NCI-H1048 (cell line): ENCODE measurements at regions not wholly inside any gene's neighbourhood (a gene's known extent, or its start where the extent isn't known, plus 50 kb on each side); places are given as distances from the start of the nearest gene placed in this dataset.
"Not testable (repeated sequence)": the region's sequence is repeated elsewhere in the genome, so short reads cannot be mapped to it uniquely, and the experiment has no call there.

Experiments
- DNase-seq: peaks from one replicate; lab custom pipeline; 2025; lab: John Stamatoyannopoulos, UW

DNA sequence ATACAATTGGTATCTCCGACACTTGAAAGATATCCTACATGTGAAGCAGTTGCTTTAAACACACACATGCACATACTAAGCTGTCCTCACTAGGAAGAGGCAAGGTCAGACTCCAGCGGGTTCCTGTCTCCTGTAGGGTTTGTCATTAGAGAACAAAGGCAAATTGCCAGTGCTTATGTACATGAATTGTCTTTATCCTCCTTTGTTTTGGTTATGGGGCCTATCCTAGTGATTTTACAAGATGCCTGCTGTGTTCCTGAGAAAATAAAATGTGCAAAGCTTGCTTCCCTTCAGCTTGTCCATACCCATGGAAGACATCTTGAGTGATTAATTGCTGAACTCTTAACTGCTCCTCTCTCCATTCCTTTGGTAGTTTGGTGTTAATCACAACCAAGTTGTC lies 86.7 kb upstream of the SLC39A10 start:
- no peak for DNase-seq

DNA sequence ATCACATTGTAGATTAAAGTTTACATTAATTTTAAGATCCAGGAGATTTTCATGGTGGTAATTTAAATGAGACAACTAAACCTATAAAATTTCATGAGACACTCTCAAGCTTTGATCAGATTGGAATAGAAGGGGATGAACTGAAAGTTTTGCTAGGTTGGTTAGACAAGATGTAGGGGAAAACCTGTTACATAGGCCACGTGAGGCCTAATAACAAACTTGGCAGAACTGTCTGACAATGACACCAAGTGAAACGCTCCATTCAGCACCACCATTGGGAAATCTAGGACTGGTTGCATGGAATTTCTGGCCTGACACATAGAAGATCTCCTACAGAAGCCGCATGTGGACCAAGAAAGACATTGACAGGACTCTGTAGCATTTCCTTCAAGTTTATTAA lies 87.8 kb upstream of the SLC39A10 start:
- DNase-seq, result no peak

DNA sequence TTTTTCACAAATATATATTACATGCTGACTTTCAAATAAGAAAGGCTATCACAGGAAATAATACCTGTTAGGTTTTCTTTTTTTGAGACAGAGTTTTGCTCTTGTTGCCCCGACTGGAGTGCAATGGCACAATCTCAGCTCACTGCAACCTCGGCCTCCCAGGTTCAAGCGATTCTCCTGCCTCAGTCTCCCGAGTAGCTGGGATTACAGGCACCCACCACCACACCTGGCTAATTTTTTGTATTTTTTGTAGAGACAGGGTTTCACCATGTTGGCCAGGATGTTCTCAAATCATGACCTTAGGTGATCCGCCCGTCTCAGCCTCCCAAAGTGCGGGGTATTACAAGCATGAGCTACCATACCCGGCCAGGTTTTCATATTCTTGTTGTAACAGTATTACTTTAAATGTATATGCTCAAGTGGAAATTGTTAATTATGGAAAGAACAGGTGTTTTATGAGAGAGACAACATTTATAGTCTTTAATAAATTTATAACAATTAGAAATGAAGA lies 92.3 kb upstream of the SLC39A10 start:
- not testable (repeated sequence) for DNase-seq

DNA sequence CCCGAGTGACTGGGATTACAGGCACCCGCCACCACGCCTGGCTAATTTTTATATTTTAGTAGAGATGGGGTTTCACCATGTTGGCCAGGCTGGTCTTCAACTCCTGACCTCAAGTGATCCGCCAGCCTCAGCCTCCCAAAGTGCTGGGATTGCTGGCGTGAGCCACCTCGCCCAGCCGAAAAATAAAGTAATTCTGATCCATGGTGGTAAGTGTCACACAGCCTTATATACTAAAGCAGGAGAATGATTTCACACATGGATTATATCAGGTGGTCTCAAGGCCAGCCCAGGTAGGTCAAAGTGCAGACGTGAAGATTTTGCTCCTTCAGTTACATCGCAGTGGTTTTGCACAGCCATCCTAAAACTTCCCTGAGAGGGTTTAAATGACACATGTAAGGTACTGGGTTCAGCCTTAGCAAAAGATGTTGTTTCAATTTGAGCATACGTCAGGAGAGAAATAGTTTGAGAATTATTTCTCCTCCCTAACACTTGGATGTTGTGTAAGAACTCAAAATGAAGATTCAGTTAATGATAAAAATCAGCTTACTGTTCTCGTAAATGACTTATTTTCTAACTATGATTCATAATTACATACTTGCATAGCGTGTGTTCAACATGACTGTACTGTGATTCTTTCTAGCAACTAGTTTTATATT lies 93.0 kb upstream of the SLC39A10 start:
- DNase-seq, result no peak

DNA sequence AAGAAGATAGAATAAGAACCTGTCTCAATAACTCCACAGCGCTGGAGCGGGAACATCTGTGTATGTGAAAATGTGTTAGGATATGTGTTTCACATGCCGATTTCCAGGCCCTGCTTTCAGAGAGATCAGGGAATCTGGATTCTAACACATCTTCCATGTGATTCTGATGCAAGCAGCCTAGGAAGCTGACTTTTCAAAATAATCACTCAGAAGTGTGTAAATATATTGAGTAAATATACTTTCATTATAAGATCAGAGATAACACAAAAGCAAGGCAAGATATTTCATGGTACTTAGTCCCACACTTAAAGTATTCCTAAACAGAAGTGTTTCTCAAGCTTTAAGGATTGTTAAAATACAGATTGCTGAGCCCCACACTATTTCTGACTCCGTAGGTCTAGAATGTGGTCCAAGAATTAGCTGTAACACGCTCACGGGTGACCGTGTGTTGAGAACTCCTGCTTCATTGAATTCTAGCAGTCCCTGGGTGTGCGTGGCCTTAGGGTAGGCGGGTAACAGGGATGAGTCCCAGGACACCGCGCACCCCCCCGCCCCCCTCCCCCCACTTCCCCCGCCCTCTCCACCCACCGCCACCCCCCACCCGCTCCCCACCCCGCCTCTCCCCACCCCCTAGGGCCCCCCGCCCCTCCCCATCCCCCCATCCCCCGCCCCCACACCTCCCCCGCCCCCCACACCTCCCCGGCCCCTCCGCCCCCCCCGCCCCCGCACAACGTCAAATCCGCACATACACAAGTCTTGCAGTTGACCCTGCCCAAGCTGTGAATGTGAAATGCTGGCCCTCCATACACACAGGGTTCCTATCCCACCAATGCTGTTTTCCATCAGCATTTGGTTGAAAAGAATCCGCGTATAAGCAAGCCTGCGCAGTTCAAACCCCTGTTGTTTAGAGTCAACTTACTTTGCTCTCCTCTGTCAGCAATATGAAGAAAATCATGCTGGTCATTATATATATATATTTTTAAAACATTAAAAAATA lies 94.2 kb upstream of the SLC39A10 start:
- no peak for DNase-seq

DNA sequence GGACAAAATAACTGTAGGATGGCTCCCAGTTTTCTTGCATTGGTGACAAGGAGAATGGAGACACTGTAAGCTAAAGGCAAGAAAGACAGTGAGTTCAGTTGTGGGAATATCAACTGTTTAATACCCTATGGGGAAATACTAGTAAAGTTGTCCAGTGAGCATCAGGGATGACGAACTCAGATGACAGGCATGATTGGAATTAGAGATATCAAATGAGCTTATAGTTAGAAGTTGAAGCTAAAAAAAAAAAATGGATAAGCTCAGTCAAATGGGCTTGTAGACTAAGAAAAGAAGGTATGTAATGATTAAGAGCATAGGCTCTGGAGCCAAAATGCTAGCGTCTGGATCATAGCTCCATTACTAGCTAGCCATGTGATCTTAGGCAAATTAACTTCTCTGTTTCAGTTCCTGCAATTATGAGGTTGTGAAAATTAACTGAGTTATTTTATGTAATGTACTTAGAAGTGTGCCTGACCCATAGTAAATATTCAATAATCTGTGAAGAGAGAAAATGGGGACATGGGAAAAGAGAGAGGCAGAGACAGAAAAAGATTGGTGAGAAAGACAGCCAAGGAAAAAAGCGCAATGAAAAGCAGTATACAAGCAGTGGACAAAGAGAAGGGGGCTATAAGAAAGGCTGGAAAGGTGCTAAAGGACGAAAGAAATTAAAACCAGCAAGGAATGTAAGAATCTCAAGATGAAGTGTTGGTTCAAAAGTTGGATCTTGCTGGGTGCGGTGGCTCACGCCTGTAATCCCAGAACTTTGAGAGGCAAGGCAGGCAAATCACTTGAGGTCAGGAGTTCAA lies 95.7 kb upstream of the SLC39A10 start:
- DNase-seq, result no peak

DNA sequence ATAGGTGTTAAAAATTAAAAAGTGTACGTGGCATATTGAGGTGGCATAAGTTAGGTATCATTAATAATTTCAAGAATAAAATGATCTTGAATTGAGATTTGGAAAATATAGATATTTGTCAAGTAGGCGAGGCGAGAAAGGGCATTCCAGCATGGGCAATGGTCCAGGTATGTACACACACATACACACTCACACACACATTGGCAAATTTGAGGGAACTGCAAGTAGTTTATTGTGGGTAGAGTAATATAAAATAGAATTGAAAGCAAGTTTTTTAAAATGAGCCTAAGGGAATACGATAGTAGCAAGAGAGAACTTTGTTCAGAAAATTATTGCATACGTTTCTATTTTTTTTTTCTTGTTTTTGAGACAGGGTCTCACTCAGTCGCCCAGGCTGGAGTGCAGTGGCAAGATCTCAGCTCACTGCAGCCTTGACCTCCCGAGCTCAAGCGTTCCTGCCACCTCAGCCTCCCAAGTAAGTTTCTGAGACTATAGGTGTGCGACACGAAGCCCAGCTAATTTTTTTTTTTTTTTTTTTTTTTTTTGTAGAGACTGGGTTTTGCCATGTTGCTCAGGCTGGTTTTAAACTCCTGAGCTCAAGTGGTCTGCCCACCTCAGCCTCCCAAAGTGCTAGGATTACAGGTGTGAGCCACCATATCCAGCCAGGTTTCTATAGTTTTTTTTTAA lies 96.7 kb upstream of the SLC39A10 start:
- no peak for DNase-seq

DNA sequence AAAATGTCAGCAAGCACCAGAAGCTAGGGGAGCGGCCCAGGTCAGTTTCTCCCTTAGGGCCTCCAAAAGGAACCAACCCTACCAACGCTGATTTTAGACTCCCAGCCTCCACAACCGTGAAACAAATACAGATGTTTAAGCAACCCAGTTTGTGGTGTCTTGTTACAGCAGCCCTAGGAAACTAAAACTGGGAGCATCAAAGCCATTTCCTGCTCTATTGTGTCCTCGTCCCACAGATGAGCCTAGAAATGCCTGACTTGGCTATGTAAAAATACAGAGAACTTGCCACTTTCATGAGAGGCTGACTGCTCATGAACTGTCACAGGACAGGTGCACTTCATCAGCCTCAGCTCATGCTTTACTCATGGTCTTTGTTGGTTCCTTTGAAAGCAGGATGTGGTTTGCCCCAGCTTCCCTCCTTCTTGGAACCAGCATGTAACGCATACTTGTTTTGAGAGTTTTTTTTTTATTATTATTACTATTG lies 97.6 kb upstream of the SLC39A10 start:
- no peak for DNase-seq

DNA sequence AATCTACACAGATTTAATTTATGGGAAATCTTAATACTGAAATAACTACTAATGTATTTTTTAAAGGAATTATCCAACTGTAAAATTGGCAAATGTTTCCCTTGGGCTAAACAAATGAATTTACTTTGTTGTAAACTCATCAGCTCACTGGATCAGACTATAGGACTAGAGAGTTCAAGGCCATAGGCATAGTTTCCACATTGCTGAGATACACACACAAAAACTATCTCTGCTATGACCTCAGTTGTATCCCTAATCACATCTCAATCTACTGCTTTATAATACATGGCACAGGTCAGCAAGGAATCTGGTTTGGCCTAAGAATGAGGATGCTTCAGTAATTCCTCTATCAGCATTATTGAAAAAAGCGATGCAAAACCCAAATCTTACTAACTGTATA lies 101.1 kb upstream of the SLC39A10 start:
- DNase-seq, result no peak

DNA sequence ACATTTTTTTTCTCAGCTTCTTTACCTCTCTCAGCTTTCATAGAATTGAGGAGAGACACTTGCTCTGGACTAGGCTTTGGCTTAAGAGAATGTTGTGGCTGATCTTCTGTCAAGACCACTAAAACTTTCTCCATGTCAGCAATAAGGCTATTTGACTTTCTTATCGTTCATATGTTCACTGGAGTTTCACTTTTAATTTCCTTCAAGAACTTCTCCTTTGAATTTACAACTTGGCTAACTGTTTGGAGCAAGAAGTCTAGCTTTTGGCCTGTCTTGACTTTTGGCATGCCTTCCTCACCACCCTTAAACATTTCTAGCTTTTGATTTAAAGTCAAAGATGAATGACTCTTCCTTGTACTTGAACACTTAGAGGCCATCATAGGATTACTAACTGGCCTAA lies 104.4 kb upstream of the SLC39A10 start:
- DNase-seq, result no peak

DNA sequence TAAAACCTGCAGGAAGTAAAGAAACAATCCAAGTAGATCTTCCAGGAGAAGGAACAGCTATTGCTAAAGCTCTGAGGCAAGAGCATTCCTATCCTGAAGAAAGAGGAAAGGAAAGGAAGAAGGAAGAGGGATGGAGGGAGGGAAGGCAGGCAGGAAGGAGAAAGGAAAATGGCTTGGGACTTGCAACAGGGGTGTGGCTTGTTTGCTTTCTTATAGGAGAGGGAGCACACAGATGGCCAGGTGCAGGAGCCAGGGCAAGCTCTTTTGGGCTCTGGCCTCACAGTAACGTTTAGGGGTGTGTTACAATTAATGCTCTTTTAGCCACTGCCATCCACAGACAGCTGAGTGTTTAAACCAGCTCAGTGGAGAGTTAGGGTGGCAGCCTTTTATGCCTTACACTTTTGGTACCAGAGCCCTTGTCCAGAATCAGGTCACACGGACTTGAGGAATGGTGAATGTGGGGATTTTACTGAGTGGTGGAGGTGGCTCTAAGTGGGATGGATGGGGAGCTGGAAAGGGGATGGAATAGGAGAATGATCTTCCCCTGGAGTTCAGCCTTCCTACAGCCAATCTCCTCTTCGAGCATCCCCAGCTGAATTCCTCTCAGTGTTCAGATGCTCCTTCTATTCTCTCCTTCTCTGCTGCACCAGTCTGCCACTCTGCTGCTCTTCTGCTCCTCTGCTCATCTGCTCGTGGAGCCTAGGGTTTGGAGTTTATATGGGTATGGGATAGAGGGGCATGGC lies 108.7 kb upstream of the SLC39A10 start:
- no peak for DNase-seq

DNA sequence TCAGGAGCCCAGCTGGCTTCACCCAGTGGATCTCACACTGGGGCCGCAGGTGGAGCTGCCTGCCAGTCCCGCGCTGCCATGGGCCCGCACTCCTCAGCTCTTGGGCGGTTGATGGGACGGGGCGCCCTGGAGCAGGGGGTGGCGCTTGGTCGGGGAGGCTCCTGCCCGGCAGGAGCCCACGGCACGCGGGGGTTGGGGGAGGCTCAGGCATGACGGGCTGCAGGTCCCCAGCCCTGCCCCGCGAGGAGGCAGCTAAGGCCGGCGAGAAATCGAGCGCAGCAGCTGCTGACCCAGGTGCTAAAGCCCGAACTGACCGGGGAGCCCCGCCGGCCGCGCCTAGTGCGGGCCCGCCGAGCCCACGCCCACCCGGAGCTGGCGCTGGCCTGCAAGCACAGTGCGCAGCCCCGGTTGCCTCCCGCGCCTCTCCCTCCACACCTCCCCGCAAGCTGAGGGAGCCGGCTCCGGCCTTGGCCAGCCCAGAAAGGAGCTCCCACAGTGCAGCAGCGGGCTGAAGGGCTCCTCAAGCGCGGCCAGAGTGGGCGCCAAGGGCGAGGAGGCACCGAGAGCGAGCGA lies 109.7 kb upstream of the SLC39A10 start:
- not testable (repeated sequence) for DNase-seq

DNA sequence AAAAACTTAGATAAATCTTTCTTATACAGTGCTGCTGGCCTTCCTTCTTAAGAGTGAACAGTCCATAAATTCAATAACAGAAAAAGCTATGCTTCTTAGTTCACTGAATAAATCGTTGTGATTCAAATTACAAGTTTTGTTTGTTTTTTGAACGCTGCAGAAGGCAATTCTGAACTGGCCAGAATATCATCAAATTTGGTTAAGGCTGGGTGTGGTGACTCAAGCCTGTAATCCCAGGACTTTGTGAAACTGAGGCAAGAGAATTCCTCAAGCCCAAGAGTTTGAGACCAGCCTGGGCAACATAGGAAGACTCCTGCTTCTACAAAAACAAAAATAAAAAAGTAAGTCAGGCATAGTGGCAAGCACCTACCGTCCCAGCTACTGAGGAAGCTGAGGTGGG lies 111.2 kb upstream of the SLC39A10 start:
- no peak for DNase-seq

DNA sequence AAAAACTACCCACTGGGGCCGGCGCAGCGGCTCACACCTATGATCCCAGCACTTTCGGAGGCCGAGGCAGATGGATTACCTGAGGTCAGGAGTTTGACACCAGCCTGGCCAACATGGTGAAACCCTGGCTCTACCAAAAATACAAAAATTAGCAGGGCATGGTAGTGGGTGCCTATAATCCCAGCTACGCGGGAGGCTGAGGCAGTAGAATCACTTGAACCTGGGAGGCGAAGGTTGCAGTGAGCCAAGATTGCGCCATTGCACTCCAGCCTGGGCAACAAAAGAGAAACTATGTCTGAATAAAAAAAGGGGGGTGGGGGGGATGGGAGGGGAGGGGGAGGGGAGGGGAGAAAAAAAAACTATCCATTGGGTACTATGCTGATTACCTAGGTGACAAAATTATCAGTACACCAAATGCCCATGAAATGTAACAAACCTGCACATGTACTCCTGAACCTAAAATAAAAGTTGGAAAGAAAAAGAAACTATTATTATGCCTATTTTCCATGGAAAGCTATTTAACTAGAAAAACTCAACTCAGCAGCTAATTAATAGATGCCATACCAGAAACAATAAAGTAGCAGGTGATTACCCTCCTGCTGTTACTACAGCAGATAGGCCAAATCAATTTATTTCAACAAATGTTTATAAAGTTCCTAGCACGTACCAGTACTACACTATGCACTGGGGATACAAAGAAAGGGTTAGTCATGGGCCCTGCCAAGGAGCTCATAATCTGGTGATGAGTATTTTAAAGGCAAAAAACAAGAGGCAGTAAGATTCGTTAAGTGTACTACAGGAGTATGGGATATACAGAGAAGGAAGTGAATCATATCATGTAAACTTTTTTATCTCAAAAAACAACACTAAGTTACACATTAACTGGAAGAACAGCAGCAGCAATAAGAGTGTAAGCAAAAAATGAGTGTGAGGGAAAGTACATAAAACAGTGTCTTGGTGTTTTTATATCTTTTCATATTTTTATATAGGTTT lies 112.8 kb upstream of the SLC39A10 start:
- DNase-seq, result no peak

DNA sequence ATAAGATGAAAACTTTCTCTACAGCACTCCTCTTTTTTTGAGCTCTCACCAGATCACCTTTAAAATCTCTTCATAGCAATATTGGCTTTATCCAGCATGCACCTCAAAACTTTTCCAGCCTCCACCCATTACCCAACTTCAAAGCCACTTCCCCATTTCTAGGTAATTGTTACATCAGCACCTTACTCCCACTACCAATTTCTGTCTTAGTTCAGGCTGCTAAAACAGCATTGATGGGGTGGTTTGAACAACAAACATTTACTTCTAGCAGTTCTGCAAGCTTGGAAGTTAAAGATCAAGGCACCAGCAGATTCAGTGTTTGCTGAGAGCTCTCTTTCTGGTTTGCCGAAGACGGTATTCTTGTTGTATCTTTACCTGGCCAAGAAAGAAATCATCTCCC lies 114.0 kb upstream of the SLC39A10 start:
- no peak for DNase-seq

DNA sequence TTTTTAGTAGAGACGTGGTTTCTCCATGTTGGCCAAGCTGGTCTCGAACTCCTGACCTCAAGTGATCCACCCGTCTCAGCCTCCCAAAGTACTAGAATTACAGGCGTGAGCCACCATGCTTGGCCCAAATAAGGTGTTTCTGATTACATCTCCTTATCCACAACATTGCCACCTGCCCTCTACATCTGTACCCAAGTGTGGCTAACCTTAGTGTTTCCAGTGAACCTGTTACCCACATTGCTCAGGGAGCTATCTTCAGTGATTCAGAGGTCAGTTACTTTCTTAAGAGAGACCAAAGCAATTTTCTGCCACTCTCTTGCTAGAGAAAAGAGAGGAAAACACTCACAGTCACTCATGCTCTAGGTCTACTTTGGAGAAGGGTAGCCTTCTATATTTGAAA lies 115.0 kb upstream of the SLC39A10 start:
- no peak for DNase-seq

DNA sequence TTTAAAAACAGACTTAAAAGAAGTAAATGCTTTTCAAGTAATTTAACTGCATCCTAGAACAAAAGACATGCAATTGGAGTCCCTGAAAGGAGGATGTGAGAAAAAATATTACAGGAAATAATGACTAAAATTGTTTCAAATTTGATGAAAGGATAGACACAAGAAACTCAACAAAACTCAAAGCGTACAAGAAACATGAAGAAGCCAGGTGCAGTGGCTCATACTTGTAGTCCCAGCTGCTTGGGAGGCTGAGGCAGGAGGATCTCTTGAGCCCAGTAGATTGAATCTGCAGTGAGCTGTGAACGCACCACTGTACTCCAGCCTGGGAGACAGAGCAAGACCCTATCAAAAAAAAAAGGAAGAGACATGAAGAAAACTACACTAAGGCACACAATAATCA lies 118.1 kb upstream of the SLC39A10 start:
- DNase-seq, result no peak

DNA sequence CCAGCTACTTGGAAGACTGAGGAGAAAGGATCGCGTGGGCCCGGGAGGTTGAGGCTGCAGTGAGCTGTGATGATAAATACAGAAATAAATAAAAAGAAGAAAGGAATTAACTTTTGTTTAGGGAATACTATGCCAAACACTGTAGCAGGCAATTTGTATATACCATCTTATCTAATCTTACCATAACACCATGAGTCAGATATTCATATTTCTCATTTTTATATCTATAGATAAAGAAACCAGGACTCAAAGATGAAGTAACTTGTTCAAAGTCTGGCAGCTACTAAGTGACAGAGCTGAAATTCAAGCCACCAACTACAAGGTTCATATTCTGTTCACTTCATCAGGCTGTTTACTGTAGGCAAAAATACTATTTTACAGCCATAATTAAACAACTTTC lies 119.2 kb upstream of the SLC39A10 start:
- DNase-seq, result no peak

DNA sequence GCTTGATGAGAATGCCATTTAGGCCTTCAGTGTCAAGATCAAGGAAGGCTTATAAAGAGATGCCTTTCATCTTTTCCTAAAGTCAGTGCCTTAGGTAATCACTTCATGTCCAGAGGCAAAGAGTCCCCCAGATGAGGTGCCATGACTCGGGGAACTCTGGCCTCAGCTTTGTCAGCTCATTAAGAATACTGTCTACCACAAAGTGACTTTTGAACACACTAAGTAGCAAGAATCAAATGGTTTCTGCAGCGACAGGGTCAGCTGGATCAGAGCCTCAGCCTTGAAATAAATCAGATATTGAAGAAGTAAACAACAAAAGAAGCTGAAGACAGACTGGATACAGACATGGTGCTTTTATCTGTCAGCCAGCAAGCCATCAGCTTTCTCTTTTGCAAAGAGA lies 120.1 kb upstream of the SLC39A10 start:
- DNase-seq, result no peak
